GM21825 (cell line): ENCODE measurements at regions not wholly inside any gene's neighbourhood (a gene's known extent, or its start where the extent isn't known, plus 50 kb on each side); places are given as distances from the start of the nearest gene placed in this dataset.

ENCODE experiments used
- ATAC-seq: cut with Tn5 transposase; IDR thresholded peaks from one replicate; pipeline ENCODE4 v1.9.1; 2021; ENCODE audit warnings: mild to moderate bottlenecking, moderate library complexity; ENCODE audit not compliant: unreplicated experiment

GRCh38 chr3:24830230-24831152 is 335.8 kb upstream of the THRB start:
- ATAC-seq, result no peak

- ATAC-seq, result no peak
Measured at GRCh38 chr3:24831221-24831620, 336.6 kb upstream of the THRB start.

GRCh38 chr3:24832891-24833290 is 338.2 kb upstream of the THRB start:
- no peak for ATAC-seq

- no peak for ATAC-seq
Measured at GRCh38 chr3:24834442-24834841, 339.8 kb upstream of the THRB start.

GRCh38 chr3:24835510-24835909 is 340.9 kb upstream of the THRB start:
- ATAC-seq, result no peak

- ATAC-seq, result no peak
Measured at GRCh38 chr3:24837601-24838000, 343.0 kb upstream of the THRB start.

GRCh38 chr3:24838533-24838932 is 343.9 kb upstream of the THRB start:
- no peak for ATAC-seq

- no peak for ATAC-seq
Measured at GRCh38 chr3:24843955-24844354, 349.3 kb upstream of the THRB start.

- no peak for ATAC-seq
Measured at GRCh38 chr3:24845524-24846155, 351.0 kb upstream of the THRB start.

- no peak for ATAC-seq
Measured at GRCh38 chr3:24846286-24846860, 351.7 kb upstream of the THRB start.

- ATAC-seq, result no peak
Measured at GRCh38 chr3:24850245-24850644, 355.6 kb upstream of the THRB start.

- no peak for ATAC-seq
Measured at GRCh38 chr3:24853685-24854490, 359.2 kb upstream of the THRB start.

- no peak for ATAC-seq
Measured at GRCh38 chr3:24854748-24855147, 360.1 kb upstream of the THRB start.

- no peak for ATAC-seq
Measured at GRCh38 chr3:24857945-24858344, 363.3 kb upstream of the THRB start.

GRCh38 chr3:24863215-24863614 is 368.6 kb upstream of the THRB start:
- ATAC-seq, result no peak

- ATAC-seq, result no peak
Measured at GRCh38 chr3:24867783-24868182, 373.1 kb upstream of the THRB start.

GRCh38 chr3:24881239-24881638 is 386.6 kb upstream of the THRB start:
- no peak for ATAC-seq

GRCh38 chr3:24886501-24886900 is 391.9 kb upstream of the THRB start:
- ATAC-seq, result no peak

GRCh38 chr3:24890012-24890411 is 395.4 kb upstream of the THRB start:
- ATAC-seq, result no peak

GRCh38 chr3:24899373-24899772 is 404.7 kb upstream of the THRB start:
- ATAC-seq, result no peak
